HG03108 (cell line): ENCODE measurements at regions not wholly inside any gene's neighbourhood (a gene's known extent, or its start where the extent isn't known, plus 50 kb on each side); places are given as distances from the start of the nearest gene placed in this dataset.
"Not testable (repeated sequence)": the region's sequence is repeated elsewhere in the genome, so short reads cannot be mapped to it uniquely, and the experiment has no call there.

ENCODE experiments used
- ATAC-seq: cut with Tn5 transposase; IDR thresholded peaks from one replicate; pipeline ENCODE4 v1.9.1; 2021; ENCODE audit warnings: moderate library complexity; ENCODE audit not compliant: unreplicated experiment

DNA sequence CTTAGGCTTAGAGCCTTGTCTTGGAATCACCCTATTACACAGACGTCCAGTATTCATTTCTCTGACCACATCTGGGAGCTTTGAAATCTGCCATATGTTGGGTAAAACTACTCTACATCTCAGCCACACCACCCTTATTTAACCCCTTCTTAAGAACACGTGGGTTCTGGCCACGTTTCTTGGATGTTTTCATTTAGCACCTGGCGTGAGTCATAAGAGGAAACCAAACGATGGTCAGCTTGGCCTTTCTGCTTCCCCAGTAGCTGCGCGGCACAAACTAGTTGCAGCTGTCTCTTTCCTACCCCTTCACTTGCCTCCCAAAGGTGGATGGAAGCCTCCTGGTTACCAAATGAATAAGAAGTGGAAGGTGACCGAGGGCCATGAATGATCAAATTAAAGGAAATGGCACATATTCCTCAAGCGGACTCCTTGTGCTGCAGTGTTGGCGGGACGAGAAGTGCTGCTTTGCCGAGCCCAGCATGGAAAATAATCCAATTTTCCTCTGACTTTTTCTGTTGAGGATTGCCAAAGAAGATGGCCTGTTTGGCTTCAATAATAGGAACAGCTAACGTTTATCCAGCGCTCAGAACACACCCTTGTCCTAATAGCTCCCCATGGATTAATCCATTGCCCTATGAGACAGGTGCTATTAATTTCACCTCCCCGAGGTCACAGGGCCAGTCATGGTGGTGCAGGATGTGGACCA is 154.1 kb downstream of the ZNF664 start:
- ATAC-seq, result peak; percentile 39

DNA sequence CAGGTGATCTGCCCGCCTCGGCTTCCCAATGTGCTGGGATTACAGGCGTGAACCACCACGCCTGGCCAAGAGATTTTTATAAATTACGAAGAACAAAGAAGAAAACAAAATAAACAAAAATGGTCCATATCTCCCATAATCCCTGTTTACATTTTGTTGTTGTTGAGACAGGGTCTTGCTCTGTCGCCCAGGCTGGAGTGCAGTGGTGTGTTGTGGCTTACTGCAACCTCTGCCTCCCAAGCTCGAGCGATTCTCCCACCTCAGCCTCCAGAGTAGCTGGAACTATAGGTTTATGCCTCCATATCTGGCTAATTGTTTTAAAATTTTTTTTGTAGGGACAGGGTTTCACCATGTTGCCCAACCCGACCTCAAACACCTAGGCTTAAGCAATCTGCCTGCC is 156.1 kb downstream of the ZNF664 start:
- ATAC-seq, result no peak

DNA sequence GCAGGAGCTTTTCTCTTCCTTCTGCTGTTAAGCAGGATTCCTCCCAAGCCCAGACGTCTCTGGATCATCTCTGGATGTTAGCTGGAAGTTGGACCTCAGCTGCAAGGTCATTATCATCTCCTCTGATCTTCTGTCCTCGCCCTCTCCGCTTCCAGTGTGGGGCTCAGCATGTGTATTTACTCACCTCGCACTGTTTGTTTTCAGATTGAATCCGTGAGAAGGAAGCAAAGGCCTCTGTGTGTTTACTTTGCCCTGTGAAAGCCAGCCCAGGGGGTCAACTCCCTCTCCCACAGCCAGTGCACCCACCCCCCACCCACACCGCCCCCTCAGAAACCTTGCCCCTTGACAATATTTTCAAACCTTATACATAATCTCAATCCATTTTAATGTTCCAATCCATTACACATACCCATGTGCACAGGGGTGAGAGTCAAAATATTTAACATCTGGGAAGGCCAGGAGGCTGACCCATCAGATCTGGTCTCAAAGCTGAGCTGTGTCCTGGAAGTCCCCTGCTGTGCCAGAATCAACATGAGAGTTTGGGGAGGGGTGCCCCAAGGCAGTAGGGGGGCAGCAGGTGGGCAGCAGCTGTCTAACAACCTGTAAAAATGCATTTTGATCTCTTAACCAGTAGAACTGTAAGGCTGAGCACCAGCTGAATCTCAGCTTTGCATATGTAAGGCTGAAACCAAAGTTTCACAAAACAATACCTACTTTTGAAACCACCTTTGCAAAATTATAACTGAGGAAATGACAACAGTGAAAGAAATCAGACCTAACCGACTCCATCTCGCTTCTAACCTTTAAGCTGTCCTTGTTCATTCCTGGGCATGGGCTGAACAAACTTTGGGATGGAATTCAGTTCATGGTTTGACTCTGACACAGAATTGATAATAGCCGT is 157.9 kb downstream of the ZNF664 start:
- ATAC-seq, result peak; percentile 76

DNA sequence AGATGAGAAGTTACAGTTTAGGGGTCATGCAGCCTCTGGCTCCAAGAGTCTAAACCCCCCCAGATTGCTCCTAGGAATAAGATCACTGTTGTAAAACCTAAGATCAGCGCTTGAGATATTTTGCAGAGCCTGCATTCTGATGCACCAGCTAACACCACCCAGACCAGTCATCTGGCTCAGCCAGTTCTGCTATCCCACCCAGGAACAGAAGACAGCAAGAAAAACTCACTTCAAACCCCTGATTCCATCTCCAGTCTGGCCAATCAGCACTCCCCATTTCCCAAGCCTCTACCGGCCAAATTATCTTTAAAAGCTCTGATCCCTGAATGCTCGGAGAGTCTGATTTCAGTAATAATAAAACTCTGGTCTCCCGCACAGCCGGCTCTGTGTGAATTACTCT is 158.6 kb downstream of the ZNF664 start:
- no peak for ATAC-seq

DNA sequence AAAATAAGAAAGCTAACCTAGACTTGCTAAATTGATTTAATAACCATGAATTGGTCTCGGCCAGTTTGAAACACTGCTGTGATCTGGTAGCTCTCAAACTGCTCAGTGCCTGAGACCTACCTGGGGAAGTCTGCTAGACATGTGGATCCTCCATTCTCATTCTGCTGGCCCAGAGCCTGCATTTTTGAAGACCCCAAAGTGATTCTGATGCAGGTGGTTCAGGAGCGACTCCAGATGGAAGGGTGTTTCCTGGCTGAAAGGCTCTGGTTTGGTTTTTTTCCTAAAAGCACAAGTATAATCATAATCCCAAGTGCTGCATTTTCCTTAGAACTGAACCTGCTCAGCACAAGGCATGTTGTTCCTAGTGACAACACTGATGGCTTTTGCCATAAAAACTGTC is 159.5 kb downstream of the ZNF664 start:
- ATAC-seq, result no peak

DNA sequence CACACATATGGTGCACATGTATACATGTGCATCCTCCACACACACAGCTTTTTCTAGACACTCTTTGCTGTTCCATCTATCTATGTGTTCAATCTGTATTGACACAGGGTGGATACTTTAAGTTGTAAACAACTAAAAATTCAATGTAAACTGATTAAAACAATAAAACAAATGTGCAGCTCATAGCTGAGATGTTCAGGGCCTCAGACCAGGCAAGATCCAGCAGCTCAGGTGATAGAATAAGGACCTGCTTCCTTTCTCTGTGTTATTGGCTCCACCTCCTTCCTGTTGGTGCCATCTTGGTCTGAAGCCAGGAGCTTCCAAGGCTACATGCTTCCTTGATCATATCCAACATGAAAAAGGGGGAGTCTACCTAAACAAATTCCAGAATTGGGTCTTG is 158.1 kb upstream of the RFLNA start:
- ATAC-seq, result no peak

DNA sequence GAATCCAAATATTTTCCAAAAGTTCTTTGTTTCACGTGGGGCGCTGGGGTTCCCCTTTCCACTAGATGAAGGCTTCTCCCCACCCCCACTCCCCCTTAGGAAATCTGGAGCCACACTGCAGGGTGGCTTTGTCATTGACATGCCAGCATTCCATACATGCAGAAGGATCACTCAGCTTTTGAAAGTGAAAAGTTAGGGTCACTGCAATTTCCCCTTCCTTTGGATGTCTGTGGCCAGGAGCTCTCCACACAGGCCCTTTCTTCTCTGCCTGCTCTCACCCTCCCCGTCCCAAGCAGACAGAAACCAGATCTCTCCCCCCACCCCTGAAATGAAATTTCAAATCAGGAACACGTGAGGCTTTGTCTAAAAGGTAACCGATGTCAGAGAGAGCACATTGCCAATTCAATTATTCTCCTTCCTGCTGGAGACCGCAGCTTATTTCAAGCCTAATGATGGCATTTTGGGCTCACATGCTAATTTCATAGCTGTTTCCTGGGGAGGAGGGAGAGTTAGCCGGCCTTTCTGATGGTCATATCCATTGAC is 153.9 kb upstream of the RFLNA start:
- ATAC-seq, result no peak

DNA sequence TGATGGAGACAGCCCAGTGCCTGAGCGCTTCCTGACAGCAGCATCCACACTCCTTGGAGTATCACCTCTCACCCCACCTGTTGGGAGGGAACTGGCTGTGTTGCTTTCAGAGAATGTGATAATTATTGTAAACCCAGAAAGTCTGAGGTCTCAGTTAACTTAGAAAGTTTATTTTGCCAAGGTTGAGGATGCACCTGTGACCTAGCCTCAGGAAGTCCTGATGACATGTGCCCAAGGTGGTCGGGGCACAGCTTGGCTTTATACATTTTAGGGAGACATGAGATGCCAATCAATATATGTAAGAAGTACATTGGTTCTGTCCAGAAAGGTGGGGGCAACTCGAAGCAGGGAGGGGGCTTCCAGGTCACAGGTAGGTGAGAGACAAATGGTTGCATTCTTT is 153.3 kb upstream of the RFLNA start:
- not testable (repeated sequence) for ATAC-seq

DNA sequence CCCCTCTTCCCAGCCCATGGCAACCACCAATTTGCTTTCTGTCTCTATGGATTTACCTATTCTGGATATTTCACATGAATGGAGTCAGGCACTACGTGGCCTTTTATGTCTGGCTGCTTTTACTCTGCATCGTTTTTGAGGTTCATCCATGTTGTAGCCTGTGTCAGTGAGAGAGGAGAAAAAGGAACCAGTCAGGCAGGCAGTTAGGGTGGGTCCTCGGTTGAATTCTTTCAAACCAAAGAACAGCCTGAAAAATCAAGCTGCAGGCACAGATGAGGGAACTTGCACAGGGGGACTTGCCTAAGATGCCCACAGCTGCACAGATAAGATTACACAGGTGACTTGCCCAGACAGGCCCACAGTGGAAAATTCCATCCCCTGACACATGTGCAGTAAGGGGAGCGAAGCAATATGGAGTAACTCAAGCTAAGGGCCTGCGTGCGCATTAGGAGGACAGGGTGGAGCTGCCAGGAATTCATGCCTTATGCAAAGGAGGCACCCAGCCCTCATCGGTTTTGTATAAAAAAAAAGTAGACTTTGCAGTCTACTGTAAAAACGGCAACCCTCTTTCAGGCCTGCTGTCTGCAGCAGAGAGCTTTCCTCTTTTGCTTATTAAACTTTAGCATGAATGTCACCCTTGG is 152.4 kb upstream of the RFLNA start:
- no peak for ATAC-seq

DNA sequence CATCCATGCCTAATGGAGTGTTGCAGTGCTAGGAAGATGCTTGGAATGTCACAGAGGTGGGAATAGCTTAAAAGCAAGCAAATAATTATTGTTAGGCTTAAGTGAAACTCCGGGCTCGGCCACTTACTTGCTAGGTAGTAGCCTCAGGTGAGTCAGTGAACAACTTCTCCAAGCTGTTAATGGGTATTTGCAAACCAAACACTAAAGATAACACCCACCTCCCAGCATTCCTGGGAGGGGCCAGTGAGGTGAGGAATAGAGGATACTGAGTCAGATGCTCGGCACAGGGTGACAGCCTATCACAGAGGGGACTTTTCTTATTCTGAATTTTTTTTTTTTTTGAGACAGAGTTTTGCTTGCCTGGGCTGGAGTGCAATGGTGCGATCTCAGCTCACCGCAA is 151.2 kb upstream of the RFLNA start:
- no peak for ATAC-seq

DNA sequence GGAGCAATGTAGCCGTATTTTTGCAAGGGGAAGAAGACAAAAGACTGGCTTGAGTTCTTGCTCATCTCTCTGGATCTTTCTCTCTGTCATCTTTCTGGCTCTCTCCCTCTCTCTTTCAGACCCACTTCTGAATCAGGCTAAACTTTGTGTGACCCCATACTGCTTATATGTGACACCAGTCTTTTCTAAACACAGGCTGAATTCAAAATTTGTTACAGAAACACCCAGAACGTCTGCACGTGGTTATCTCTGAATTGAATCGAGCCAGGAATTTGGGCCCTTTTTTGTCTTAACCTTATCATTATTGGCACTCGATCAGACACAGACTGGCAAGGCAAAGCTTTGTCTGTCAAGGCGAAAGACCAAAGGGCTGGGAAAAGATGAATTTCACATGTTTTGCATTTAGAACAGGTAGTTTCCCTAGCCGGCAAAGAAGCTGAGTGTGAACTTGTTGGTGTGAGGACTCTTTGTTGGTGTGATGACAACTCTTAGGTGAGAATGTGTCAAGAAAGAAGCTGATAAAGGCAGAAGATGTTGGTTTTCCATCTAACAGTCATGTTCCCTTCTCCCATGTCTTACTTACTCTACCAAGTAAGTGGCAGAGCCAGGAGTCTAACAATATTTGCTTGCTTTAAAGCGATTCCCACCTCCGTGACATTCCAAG is 150.2 kb upstream of the RFLNA start:
- ATAC-seq, result no peak

DNA sequence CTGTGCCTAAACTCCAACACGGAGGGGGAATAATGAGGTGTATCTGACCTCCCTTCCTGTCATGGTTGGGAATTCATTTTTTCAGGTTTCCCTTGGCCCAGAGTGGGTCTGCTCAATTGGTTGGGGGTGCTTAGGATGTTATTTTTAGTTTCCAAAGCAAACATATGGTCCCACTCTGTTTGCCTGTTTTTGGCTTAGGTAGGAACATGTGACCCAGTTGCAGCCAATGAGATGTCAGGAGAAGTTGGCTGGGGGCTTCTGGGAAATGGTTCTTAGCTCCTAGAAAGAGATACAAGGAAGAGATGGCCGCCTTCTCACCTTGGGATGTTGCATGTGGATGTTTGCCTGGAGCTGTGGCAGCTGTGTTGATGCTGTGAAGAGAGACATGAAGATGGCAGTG is 147.9 kb upstream of the RFLNA start:
- ATAC-seq, result no peak

DNA sequence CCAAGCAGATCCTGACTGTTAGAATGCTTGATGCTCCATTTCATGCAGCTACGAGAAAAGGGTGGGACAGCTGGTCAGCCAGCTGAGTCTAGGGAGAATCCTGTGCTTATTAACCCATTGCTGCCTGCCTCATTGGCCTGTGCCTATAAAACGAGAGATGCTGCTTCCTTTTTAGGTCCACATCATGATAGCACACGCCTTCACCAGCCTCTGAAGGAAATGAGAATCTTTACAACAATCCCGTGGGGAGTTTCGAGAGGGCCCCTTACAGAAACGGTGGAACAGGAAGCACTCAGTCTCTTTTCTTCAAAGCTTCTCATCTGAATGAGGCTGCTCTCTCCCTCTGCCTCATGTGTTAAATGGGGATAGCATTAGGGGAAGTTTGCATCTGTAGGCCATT is 147.3 kb upstream of the RFLNA start:
- peak; percentile 90 for ATAC-seq

DNA sequence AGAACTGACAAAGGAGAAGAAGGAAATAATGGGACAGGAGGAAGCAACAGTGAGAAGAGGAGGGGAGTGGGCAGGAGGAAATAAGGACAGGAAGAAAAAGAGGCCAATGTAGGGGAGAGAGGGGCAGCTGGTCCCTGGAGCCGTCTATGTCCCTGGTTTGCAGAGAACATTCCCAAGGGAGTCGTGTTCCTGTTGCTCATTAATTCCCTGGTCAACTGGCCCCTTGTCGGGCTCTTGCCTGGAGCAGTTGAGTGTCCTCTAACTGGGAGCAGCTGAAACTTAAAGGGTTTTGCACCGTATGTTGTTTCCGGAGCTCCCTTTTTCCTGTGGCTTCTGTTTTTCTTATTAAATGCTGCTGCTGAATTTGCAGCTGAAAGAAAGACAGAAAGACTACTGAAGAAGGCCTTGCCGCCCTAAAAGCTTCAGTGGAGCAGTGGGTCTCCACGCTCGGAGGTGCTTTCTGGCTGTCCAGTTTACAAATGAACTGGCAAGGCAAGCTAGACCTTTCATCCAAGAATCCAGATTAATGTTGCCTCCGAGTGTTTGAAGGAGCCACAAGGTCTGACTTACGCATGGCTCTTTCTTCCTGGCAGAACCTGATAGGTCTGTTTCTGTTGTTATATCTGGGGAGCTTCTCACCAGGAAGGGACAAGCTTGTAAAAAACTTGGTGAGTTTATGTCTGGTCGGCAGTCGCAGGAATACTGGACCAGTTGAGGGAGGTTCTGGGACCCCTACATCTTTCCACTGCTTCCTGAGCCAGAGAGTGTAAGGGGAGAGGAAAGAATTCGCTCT is 146.2 kb upstream of the RFLNA start:
- ATAC-seq, result no peak

DNA sequence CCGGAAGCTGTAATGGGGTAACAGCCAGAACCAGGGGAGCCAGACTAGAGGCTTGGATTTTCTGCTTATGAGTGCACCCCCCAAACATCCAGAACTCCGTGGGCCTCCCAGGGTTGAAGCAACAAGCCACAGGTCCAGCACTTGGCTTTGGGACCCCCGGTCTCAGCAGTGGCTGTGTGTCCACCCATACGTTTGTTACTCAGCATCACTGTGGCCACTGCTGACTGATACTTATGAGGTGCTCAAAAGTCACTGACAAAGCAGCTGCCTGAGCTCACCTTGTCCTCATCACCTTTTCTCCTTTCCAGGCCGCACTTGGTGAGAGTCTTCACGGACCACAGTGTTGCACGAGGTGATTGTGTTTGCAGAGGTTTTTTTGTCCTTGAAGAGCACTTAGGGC is 145.6 kb upstream of the RFLNA start:
- no peak for ATAC-seq

DNA sequence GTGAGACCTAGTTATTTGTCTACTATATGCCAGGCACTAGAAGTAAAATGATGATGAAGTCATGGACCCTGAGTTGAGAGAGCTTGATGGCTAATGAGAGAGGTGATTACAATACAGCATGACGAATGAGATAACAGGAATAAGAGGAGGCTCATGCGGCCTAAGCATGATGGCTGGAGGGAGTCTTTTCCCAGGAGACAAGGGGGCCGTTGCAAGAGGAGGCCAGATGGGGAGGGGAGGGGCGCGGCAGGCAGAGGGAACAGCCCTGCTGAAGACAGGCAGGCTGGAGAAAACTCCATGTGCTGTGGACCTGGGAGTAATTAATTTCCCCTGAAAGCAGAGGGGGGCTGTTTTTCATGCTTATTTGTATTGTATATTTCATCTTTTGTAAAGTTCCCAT is 144.7 kb upstream of the RFLNA start:
- no peak for ATAC-seq

DNA sequence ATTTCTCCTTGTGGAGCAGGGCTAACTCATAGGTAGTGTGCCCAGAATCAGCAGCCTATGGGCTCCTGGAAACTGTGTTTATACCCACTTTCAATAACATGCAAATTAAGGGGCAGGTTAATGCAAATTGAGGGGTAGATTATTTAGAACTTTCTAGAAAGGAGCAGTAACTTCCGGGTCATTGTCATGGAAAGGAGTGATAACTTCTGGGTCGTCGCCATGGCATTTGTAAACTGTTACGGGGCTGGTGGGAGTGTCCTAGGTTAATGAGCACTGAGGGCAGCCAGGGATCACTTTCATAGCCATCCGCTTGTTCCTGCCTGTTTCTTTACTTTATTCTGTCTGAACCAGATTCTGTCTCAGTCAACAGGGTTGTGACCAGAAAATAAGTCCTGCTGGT is 143.3 kb upstream of the RFLNA start:
- ATAC-seq, result no peak

DNA sequence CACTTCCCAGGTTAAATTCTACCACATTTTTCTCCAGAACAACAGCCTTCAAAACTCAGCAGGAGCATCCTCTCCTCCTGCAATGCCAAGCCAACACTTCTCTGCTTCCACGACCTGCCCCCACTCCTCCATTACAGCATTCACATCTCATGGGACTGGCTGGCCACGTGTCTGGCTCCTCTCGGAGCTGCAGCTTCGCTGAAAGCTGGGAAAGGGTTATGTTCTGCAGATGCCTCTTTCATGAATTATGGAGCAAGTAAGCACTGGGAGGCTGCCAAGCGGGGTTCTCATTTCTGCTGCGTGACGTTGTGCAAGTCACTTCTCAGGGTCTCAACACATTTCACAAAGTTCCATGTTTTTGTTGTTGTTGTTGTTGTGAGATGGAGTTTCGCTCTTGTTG is 142.2 kb upstream of the RFLNA start:
- ATAC-seq, result no peak

DNA sequence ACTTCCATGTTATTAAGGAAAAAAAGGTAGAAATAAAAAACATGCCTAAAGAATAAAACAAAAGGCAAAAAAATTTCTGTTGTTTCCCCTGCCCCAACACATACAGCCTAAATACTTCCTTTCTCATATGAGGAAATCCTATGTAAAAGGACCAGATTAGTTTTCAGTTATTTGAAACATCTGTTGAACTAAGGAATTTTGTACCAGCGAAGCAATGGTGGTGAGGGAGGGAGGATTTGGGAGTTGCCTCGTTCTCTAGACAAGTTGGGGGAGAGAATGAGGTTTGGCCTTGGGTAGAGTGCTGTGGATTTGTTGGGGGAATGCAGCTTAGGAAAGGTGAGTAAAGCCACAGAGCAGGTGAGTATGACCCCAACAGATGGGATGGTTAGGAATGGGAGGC is 141.5 kb upstream of the RFLNA start:
- no peak for ATAC-seq

DNA sequence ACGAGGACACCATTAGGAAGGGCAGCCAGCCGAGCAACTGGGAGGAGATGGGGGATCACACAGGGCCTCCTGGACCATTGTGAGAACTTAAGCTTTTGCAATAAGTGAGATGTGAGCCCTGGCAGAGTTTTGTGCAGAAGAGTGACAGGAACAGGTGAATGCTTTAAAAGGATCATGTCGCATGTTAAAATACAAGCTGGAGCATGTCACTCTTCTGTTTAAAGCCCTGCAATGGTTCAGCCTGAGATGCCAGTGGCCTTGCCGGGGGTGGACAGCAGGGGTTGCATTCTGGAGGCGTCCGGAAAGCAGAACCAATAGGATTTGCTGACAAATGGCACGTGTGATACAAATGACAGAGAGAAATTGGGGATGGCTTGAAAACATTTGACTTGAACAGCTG is 137.5 kb upstream of the RFLNA start:
- ATAC-seq, result no peak
